ENCODE measurements at regions not wholly inside any gene's neighbourhood (a gene's known extent, or its start where the extent isn't known, plus 50 kb on each side); places are given as distances from the start of the nearest gene placed in this dataset.
A peak's percentile ranks its signal among the peaks of the same experiment; 100 is the strongest.
"Not testable (repeated sequence)": the region's sequence is repeated elsewhere in the genome, so short reads cannot be mapped to it uniquely, and the experiment has no call there.

DNA sequence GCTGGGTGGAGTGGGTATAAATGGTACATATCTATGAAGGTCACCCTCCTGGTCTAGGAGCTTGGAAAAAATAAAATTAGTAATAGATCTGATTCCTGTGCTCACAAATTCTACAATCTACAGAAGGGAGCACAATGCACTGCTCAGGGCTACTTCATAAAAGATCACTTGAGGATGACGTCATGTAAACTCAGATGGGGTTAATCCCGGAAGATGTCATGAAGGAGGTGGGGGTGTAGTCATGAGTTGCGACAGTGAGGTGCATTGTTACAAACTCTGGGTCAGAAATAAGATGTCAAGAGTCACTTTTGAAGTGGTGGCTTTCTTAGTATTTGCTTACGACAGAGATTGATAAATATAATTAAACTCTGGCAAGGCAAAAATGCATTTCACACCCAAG lies 68.2 kb downstream of the LHX9 start:
- Histone ChIP-seq H3K27ac (ENCODE audit: low read length) (no peak overlapping the region), H3K27me3 (ENCODE audit: control insufficient read depth, insufficient read depth, low read length) (peaks cover 4% of the 10 kb centered on the region), H3K4me1 (ENCODE audit: control insufficient read depth, insufficient read depth, low read length) (no peaks in the 10 kb centered on the region), H3K36me3 (ENCODE audit: control insufficient read depth, insufficient read depth, low read length) (no peaks in the 10 kb centered on the region), H3K4me3 (ENCODE audit: low read length) (no peak overlapping the region), H3K9me3 (ENCODE audit: control insufficient read depth, low read depth, low read length) (no peaks in the 10 kb centered on the region)
- no peak for DNase-seq
- 95% methylated on average over 3 of the region's 4 CpGs for WGBS (ENCODE audit: insufficient coverage, low lambda C conversion rate)

GRCh38 chr1:197986817-197987216 lies 69.6 kb downstream of the LHX9 start:
- Histone ChIP-seq H3K27me3 (ENCODE audit: control insufficient read depth, insufficient read depth, low read length) (no peaks in the 10 kb centered on the region), H3K27ac (ENCODE audit: low read length) (no peak overlapping the region), H3K9me3 (ENCODE audit: control insufficient read depth, low read depth, low read length) (no peaks in the 10 kb centered on the region), H3K36me3 (ENCODE audit: control insufficient read depth, insufficient read depth, low read length) (no peaks in the 10 kb centered on the region), H3K4me1 (ENCODE audit: control insufficient read depth, insufficient read depth, low read length) (no peaks in the 10 kb centered on the region), H3K4me3 (ENCODE audit: low read length) (no peak overlapping the region)
- no peak for DNase-seq
- WGBS (ENCODE audit: insufficient coverage, low lambda C conversion rate), result 83% methylated on average over 1 of the region's 3 CpGs

- no peak for DNase-seq
- Histone ChIP-seq H3K27ac (ENCODE audit: low read length) (no peak overlapping the region), H3K27me3 (ENCODE audit: control insufficient read depth, insufficient read depth, low read length) (no peaks in the 10 kb centered on the region), H3K4me3 (ENCODE audit: low read length) (no peak overlapping the region), H3K36me3 (ENCODE audit: control insufficient read depth, insufficient read depth, low read length) (no peaks in the 10 kb centered on the region), H3K4me1 (ENCODE audit: control insufficient read depth, insufficient read depth, low read length) (no peaks in the 10 kb centered on the region), H3K9me3 (ENCODE audit: control insufficient read depth, low read depth, low read length) (no peaks in the 10 kb centered on the region)
- 83% methylated on average over 1 of the region's 3 CpGs for WGBS (ENCODE audit: insufficient coverage, low lambda C conversion rate)
Measured at GRCh38 chr1:197987294-197987693, 70.1 kb downstream of the LHX9 start.

GRCh38 chr1:197988581-197988980 lies 71.4 kb downstream of the LHX9 start:
- not testable (repeated sequence) for H3K36me3 ChIP-seq (ENCODE audit: control insufficient read depth, insufficient read depth, low read length); H3K9me3 ChIP-seq (ENCODE audit: control insufficient read depth, low read depth, low read length); DNase-seq; H3K27me3 ChIP-seq (ENCODE audit: control insufficient read depth, insufficient read depth, low read length); H3K4me1 ChIP-seq (ENCODE audit: control insufficient read depth, insufficient read depth, low read length); H3K27ac ChIP-seq (ENCODE audit: low read length); H3K4me3 ChIP-seq (ENCODE audit: low read length)
- WGBS (ENCODE audit: insufficient coverage, low lambda C conversion rate), result 80% methylated on average over 1 of the region's 7 CpGs

DNA sequence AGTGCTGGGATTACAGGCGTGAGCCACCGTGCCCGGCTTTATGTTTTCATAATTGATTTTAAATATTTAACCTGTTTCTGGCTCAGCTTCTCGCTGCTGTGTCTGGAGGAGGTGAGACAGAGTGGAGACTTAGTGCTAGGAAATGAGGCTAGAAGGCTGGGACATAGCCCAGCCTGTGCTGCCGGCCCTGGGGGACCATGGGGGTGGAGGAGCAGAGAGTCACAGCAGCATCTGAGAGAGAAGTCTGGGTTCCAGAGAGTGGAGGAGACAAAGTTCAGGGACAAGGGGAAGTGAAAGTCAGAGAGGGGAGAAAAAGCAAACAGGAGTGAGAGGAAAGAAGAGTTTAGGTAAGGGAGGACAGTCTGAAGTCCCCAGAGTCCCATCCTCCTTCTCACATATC lies 71.9 kb downstream of the LHX9 start:
- Histone ChIP-seq H3K36me3 (ENCODE audit: control insufficient read depth, insufficient read depth, low read length) (no peaks in the 10 kb centered on the region), H3K4me3 (ENCODE audit: low read length) (no peak overlapping the region), H3K9me3 (ENCODE audit: control insufficient read depth, low read depth, low read length) (no peaks in the 10 kb centered on the region), H3K27ac (ENCODE audit: low read length) (no peak overlapping the region), H3K4me1 (ENCODE audit: control insufficient read depth, insufficient read depth, low read length) (no peaks in the 10 kb centered on the region), H3K27me3 (ENCODE audit: control insufficient read depth, insufficient read depth, low read length) (no peaks in the 10 kb centered on the region)
- no CpG with 5 or more reads among the region's 5 CpGs for WGBS (ENCODE audit: insufficient coverage, low lambda C conversion rate)
- no peak for DNase-seq

- DNase-seq, result no peak
- Histone ChIP-seq H3K4me3 (ENCODE audit: low read length) (no peak overlapping the region), H3K27me3 (ENCODE audit: control insufficient read depth, insufficient read depth, low read length) (no peaks in the 10 kb centered on the region), H3K9me3 (ENCODE audit: control insufficient read depth, low read depth, low read length) (no peaks in the 10 kb centered on the region), H3K27ac (ENCODE audit: low read length) (no peak overlapping the region), H3K4me1 (ENCODE audit: control insufficient read depth, insufficient read depth, low read length) (no peaks in the 10 kb centered on the region), H3K36me3 (ENCODE audit: control insufficient read depth, insufficient read depth, low read length) (no peaks in the 10 kb centered on the region)
- WGBS (ENCODE audit: insufficient coverage, low lambda C conversion rate), result 60% methylated on average over 1 of the region's 3 CpGs
Measured at GRCh38 chr1:197991594-197991993, 74.4 kb downstream of the LHX9 start.

- Histone ChIP-seq H3K27me3 (ENCODE audit: control insufficient read depth, insufficient read depth, low read length) (no peaks in the 10 kb centered on the region), H3K4me1 (ENCODE audit: control insufficient read depth, insufficient read depth, low read length) (no peaks in the 10 kb centered on the region), H3K4me3 (ENCODE audit: low read length) (no peak overlapping the region), H3K27ac (ENCODE audit: low read length) (no peak overlapping the region), H3K36me3 (ENCODE audit: control insufficient read depth, insufficient read depth, low read length) (no peaks in the 10 kb centered on the region), H3K9me3 (ENCODE audit: control insufficient read depth, low read depth, low read length) (no peaks in the 10 kb centered on the region)
- peak; percentile 36 to 56 for DNase-seq
- WGBS (ENCODE audit: insufficient coverage, low lambda C conversion rate), result 50% methylated on average over 2 of the region's 7 CpGs
Measured at GRCh38 chr1:197994907-197995407, 77.8 kb downstream of the LHX9 start.

DNA sequence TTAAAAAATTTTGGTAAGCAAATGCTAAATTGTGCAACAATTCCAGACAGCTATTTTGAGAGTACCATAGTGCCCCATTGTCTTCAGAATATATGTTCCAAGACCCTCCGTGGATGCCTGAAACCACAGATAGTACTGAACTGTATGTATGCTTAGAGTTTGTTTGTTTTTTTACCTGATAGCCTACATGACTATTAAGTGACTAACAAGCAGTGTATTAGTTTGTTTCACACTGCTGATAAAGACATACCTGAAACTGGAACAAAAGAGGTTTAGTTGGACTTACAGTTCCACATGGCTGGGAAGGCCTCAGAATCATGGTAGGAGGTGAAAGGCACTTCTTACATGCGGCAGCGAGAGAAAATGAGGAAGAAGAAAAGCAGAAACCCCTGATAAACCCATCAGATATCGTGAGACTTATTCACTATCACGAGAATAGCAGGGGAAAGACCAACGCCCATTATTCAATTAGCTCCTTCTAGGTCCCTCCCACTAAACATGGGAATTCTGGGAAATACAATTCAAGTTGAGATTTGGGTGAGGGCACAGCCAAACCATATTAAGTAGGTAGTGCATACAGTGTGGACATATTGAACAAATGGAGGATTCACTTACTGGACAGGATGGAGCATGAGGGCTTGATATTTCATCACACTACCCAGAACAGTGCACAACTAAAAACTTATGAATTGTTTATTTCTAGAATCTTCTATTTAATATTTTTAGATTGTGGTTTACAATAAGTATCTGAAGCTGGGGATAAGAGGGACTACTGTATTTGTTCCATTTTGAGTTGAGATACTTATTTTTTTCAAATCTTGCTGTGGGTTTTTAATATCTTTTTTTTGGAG lies 78.5 kb downstream of the LHX9 start:
- H3K27ac ChIP-seq (ENCODE audit: low read length), result no peak overlapping the region
- H3K9me3 ChIP-seq (ENCODE audit: control insufficient read depth, low read depth, low read length), result no peaks in the 10 kb centered on the region
- H3K36me3 ChIP-seq (ENCODE audit: control insufficient read depth, insufficient read depth, low read length), result no peaks in the 10 kb centered on the region
- DNase-seq, result no peak
- H3K27me3 ChIP-seq (ENCODE audit: control insufficient read depth, insufficient read depth, low read length), result no peaks in the 10 kb centered on the region
- no peaks in the 10 kb centered on the region for H3K4me1 ChIP-seq (ENCODE audit: control insufficient read depth, insufficient read depth, low read length)
- WGBS (ENCODE audit: insufficient coverage, low lambda C conversion rate), result 92% methylated on average over 2 of the region's 6 CpGs
- no peak overlapping the region for H3K4me3 ChIP-seq (ENCODE audit: low read length)

- not testable (repeated sequence) for H3K36me3 ChIP-seq (ENCODE audit: control insufficient read depth, insufficient read depth, low read length); H3K27me3 ChIP-seq (ENCODE audit: control insufficient read depth, insufficient read depth, low read length); H3K9me3 ChIP-seq (ENCODE audit: control insufficient read depth, low read depth, low read length); H3K4me1 ChIP-seq (ENCODE audit: control insufficient read depth, insufficient read depth, low read length); H3K4me3 ChIP-seq (ENCODE audit: low read length); DNase-seq; H3K27ac ChIP-seq (ENCODE audit: low read length)
- WGBS (ENCODE audit: insufficient coverage, low lambda C conversion rate), result no CpG with 5 or more reads among the region's 3 CpGs
Measured at GRCh38 chr1:197996259-197996512, 79.0 kb downstream of the LHX9 start.

DNA sequence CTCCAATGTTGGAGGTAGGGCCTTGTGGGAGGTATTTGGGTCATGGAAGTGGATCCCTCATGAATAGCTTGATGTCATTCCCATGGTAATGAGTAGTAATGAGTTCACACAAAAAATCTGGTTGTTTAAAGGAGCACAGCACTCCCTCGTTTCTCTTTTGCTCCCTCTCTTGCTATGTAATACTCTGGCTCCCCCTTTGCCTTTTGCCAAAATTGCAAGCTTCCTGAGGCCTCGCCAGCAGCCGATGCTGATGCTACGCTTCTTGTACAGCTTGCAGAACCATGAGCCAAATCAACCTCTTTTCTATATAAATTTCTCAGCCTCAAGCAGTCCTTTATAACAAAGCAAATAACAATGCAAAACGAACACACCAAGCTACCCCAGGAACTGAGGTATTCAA lies 80.9 kb downstream of the LHX9 start:
- no peak overlapping the region for H3K4me3 ChIP-seq (ENCODE audit: low read length)
- no peaks in the 10 kb centered on the region for H3K9me3 ChIP-seq (ENCODE audit: control insufficient read depth, low read depth, low read length)
- no peaks in the 10 kb centered on the region for H3K27me3 ChIP-seq (ENCODE audit: control insufficient read depth, insufficient read depth, low read length)
- WGBS (ENCODE audit: insufficient coverage, low lambda C conversion rate), result no CpG with 5 or more reads among the region's 5 CpGs
- H3K36me3 ChIP-seq (ENCODE audit: control insufficient read depth, insufficient read depth, low read length), result no peaks in the 10 kb centered on the region
- H3K4me1 ChIP-seq (ENCODE audit: control insufficient read depth, insufficient read depth, low read length), result no peaks in the 10 kb centered on the region
- no peak for DNase-seq
- no peak overlapping the region for H3K27ac ChIP-seq (ENCODE audit: low read length)

DNA sequence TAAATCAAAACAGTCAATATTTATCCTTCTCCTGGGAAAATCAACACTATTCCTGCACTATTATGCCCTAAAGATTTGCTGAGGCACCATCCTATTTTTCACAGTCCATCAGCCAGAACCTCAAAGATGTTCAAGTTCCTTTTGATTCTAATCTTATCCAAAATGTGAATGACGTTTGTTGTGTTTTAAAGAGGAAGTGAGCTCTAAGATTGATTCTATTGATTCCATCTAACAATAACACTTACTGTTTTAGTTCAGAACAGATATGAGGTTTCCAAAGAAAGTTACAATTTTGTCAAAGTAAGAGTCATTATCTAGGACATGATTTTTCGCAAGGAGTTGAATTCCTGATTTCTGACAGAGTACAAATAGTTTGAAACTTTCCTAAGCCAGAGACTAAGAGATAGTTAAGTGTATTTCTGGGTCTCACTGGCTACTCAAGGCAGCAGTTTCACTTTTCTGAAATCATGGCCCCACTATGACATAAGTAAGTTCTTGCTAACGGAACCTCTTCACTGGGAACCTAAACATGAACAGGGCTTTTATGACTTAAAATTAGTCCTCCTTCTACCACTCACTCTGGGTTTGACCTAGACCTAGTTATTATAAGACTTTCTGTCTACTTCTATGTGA lies 84.7 kb downstream of the LHX9 start:
- no peaks in the 10 kb centered on the region for H3K27me3 ChIP-seq (ENCODE audit: control insufficient read depth, insufficient read depth, low read length)
- 82% methylated on average over 2 of the region's 3 CpGs for WGBS (ENCODE audit: insufficient coverage, low lambda C conversion rate)
- H3K4me3 ChIP-seq (ENCODE audit: low read length), result no peak overlapping the region
- H3K4me1 ChIP-seq (ENCODE audit: control insufficient read depth, insufficient read depth, low read length), result no peaks in the 10 kb centered on the region
- no peak for DNase-seq
- no peaks in the 10 kb centered on the region for H3K9me3 ChIP-seq (ENCODE audit: control insufficient read depth, low read depth, low read length)
- H3K36me3 ChIP-seq (ENCODE audit: control insufficient read depth, insufficient read depth, low read length), result no peaks in the 10 kb centered on the region
- H3K27ac ChIP-seq (ENCODE audit: low read length), result no peak overlapping the region

Measured in large intestine (tissue), 3 donors.